Mesenchymal stem cell (in vitro differentiated cells and primary cell): ENCODE measurements at regions not wholly inside any gene's neighbourhood (a gene's known extent, or its start where the extent isn't known, plus 50 kb on each side); places are given as distances from the start of the nearest gene placed in this dataset.
"Not testable (repeated sequence)": the region's sequence is repeated elsewhere in the genome, so short reads cannot be mapped to it uniquely, and the experiment has no call there.

Experiments used
- DNase-seq: peaks from one replicate; pipeline ENCODE4 v3.0.0-alpha.2; 2013
- H2AFZ ChIP-seq: one replicate; pipeline ENCODE4 v1.6.1; 2013; ENCODE audit warnings: low read depth, mild to moderate bottlenecking, control low read depth, inconsistent platforms, low read length, moderate library complexity
- H2AK5ac ChIP-seq: 2 replicates; pipeline ENCODE4 v1.6.1; 2013; ENCODE audit warnings: low read length, moderate library complexity, mild to moderate bottlenecking, inconsistent platforms; ENCODE audit not compliant: severe bottlenecking
- H2BK120ac ChIP-seq: one replicate; pipeline ENCODE4 v1.6.1; 2013; ENCODE audit warnings: low read depth, mild to moderate bottlenecking, inconsistent platforms, low read length, moderate library complexity
- H2BK12ac ChIP-seq, 2 experiments: one replicate each; pipeline ENCODE4 v1.6.1; 2013; ENCODE audit warnings: inconsistent platforms in 2 of 2, low read length in 2 of 2, mild to moderate bottlenecking in 2 of 2, moderate library complexity in 2 of 2, control low read depth in 1 of 2
- H2BK15ac ChIP-seq: one replicate; pipeline ENCODE4 v1.6.1; 2013; ENCODE audit warnings: mild to moderate bottlenecking, low read depth, inconsistent platforms; ENCODE audit not compliant: poor library complexity, severe bottlenecking
- H2BK5ac ChIP-seq: 2 replicates; pipeline ENCODE4 v1.6.1; 2013; ENCODE audit warnings: low read depth, mild to moderate bottlenecking, low read length, control low read depth, inconsistent platforms; ENCODE audit not compliant: poor library complexity, severe bottlenecking
- H3K14ac ChIP-seq, 2 experiments: one replicate each; pipeline ENCODE4 v1.6.1; 2013; ENCODE audit warnings: inconsistent platforms in 2 of 2, low read length in 2 of 2, control low read depth in 1 of 2, mild to moderate bottlenecking in 1 of 2, moderate library complexity in 1 of 2
- H3K18ac ChIP-seq, 2 experiments: one replicate each; pipeline ENCODE4 v1.6.1; 2013; ENCODE audit warnings: inconsistent platforms in 2 of 2, low read length in 2 of 2, control low read depth in 1 of 2, low read depth in 1 of 2, mild to moderate bottlenecking in 1 of 2
- H3K23ac ChIP-seq, 2 experiments: one replicate each; pipeline ENCODE4 v1.6.1; 2013; ENCODE audit warnings: inconsistent platforms in 2 of 2, low read length in 2 of 2, mild to moderate bottlenecking in 2 of 2, moderate library complexity in 2 of 2, control low read depth in 1 of 2
- H3K27ac ChIP-seq: 2 replicates; pipeline ENCODE4 v1.5.1; 2013; ENCODE audit warnings: mild to moderate bottlenecking, moderate library complexity, low read length, control low read depth, inconsistent platforms; ENCODE audit not compliant: poor library complexity, severe bottlenecking
- H3K27me3 ChIP-seq, 2 experiments: 2 replicates each; pipeline versions ENCODE4 v1.6.1 to v1.7.0; 2013; ENCODE audit warnings: low read length in 2 of 2, mild to moderate bottlenecking in 2 of 2, moderate library complexity in 2 of 2, control low read depth in 1 of 2, inconsistent platforms in 1 of 2; ENCODE audit not compliant: control insufficient read depth in 1 of 2, insufficient read depth in 1 of 2
- H3K36me3 ChIP-seq, 2 experiments: 2 replicates each; pipeline versions ENCODE4 v1.6.1 to v1.7.0; 2013; ENCODE audit warnings: low read length in 2 of 2, control low read depth in 1 of 2, inconsistent platforms in 1 of 2, low read depth in 1 of 2, mild to moderate bottlenecking in 1 of 2; ENCODE audit not compliant: insufficient read depth in 2 of 2, control insufficient read depth in 1 of 2
- H3K4ac ChIP-seq, 2 experiments: one replicate each; pipeline ENCODE4 v1.6.1; 2013; ENCODE audit warnings: inconsistent platforms in 2 of 2, low read length in 2 of 2, mild to moderate bottlenecking in 2 of 2, moderate library complexity in 2 of 2, control low read depth in 1 of 2, low read depth in 1 of 2
- H3K4me1 ChIP-seq: 2 replicates; pipeline ENCODE4 v1.6.1; 2013; ENCODE audit warnings: low read depth, low read length, control low read depth; ENCODE audit not compliant: control insufficient read depth, insufficient read depth
- H3K4me2 ChIP-seq: 2 replicates; pipeline ENCODE4 v1.6.1; 2013; ENCODE audit warnings: low read length, mild to moderate bottlenecking, inconsistent platforms; ENCODE audit not compliant: poor library complexity, severe bottlenecking
- H3K4me3 ChIP-seq, 2 experiments: 2 replicates each; pipeline versions ENCODE4 v1.5.1 to v1.7.0; 2013; ENCODE audit warnings: low read length in 2 of 2, mild to moderate bottlenecking in 2 of 2, control low read depth in 1 of 2, low read depth in 1 of 2; ENCODE audit not compliant: insufficient read depth in 1 of 2
- H3K79me1 ChIP-seq: replicated peaks from 2 replicates; pipeline ENCODE4 v1.6.1; 2013; ENCODE audit warnings: mild to moderate bottlenecking, control low read depth, low read length, inconsistent platforms; ENCODE audit not compliant: poor library complexity, severe bottlenecking
- H3K9ac ChIP-seq: 2 replicates; pipeline ENCODE4 v1.7.0; 2013; ENCODE audit warnings: mild to moderate bottlenecking, low read length, moderate library complexity
- H3K9me3 ChIP-seq: 2 replicates; pipeline ENCODE4 v1.7.0; 2013; ENCODE audit warnings: mild to moderate bottlenecking, low read length; ENCODE audit not compliant: control insufficient read depth
- H4K8ac ChIP-seq: one replicate; pipeline ENCODE4 v1.6.1; 2013; ENCODE audit warnings: inconsistent platforms, mild to moderate bottlenecking, low read length, moderate library complexity
- H4K91ac ChIP-seq: one replicate; pipeline ENCODE4 v1.6.1; 2013; ENCODE audit warnings: mild to moderate bottlenecking, low read length, inconsistent platforms
- WGBS: methylation state at CpG from one replicate; pipeline ENCODE4 v1.1.7; 2013; ENCODE audit warnings: mixed read lengths; 5-methylcytosine and 5-hydroxymethylcytosine counted together

DNA sequence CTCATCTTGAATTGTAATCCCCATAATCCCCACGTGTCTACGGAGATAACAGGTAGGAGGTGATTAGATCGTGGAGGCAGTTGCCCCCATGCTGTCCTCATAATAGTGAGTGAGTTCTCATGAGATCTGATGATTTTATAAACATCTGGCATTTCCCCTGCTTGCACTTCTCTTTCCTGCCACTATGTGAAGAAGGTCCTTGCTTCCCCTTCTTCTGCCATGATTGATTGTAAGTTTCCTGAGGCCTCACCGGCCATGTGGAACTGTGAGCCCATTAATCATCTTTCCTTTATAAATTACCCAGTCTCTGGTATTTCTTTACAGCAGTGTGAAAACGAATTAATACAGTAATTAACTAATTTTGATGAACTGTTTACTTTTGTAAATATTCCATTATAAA is 582.5 kb downstream of the TSN start:
- H2BK120ac ChIP-seq, result no peak overlapping the region
- no peak overlapping the region for H3K4me3 ChIP-seq
- H4K91ac ChIP-seq, result no peak overlapping the region
- H2BK12ac ChIP-seq, result no peak overlapping the region
- H3K36me3 ChIP-seq, result no peaks in the 10 kb centered on the region
- no peak overlapping the region for H3K9ac ChIP-seq
- no peak overlapping the region for H2BK15ac ChIP-seq
- no peak overlapping the region for H2AFZ ChIP-seq
- H3K23ac ChIP-seq, result no peak overlapping the region
- WGBS, result 71% methylated on average over 3 of the region's 5 CpGs
- no peak overlapping the region for H2BK5ac ChIP-seq
- no peak overlapping the region for H4K8ac ChIP-seq
- no peak for DNase-seq
- H3K27ac ChIP-seq, result no peak overlapping the region
- no peaks in the 10 kb centered on the region for H3K4me1 ChIP-seq
- no peaks in the 10 kb centered on the region for H3K9me3 ChIP-seq
- H3K4me2 ChIP-seq, result no peak overlapping the region
- no peaks in the 10 kb centered on the region for H3K79me1 ChIP-seq
- H3K18ac ChIP-seq, result no peak overlapping the region
- no peaks in the 10 kb centered on the region for H3K27me3 ChIP-seq
- H3K14ac ChIP-seq, result no peak overlapping the region
- no peak overlapping the region for H2AK5ac ChIP-seq
- H3K4ac ChIP-seq, result no peak overlapping the region

DNA sequence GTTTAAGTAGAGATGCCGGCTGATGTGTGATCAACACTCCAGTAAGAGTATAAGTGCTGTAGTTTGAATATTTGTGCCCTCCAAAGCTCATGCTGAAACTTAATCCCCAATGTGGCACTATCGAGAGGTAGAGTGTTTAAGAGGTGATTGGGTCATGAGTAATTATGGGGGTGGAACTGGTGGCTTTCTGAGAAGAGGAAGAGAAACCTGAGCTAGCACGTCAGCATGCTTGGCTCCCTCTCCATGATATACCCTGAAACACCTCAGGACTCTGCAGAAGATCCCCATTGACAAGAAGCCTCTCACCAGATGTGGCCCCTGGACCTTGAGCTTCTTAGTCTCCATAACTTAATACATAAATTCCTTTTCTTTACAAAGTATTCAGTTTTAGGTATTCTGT is 584.8 kb downstream of the TSN start:
- WGBS, result 66% methylated on average over 2 of the region's 3 CpGs
- Histone ChIP-seq H3K4me2 (no peak overlapping the region), H2BK15ac (no peak overlapping the region), H3K18ac (no peak overlapping the region), H3K4me1 (no peaks in the 10 kb centered on the region), H3K23ac (no peak overlapping the region), H3K27me3 (no peaks in the 10 kb centered on the region), H2BK5ac (no peak overlapping the region), H3K27ac (no peak overlapping the region), H3K4ac (no peak overlapping the region), H2BK12ac (no peak overlapping the region), H4K91ac (no peak overlapping the region), H3K9ac (no peak overlapping the region), H3K79me1 (no peaks in the 10 kb centered on the region), H3K36me3 (no peaks in the 10 kb centered on the region), H3K9me3 (no peaks in the 10 kb centered on the region), H3K4me3 (no peak overlapping the region), H2AFZ (no peak overlapping the region), H2AK5ac (no peak overlapping the region), H4K8ac (no peak overlapping the region), H2BK120ac (no peak overlapping the region), H3K14ac (no peak overlapping the region)
- DNase-seq, result no peak

DNA sequence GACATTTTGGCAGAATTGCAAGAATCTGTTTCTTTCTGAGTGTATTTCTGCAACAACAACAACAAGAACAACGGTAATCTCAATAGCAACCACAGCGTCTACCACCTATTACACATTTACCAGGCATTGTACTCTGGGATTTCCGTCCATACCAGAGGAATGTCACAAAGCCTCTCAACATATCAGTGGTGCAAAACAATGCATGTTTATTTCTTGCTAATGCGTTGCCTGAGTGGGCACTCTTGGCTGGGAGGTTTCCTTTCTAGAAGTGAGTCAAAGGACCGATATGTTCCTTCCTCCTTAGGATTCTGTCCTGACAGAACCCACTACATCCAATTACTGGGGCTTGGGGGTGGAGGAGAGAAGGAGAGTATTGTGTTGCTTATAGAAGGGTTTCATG is 585.6 kb downstream of the TSN start:
- H2BK120ac ChIP-seq, result no peak overlapping the region
- no peak overlapping the region for H2BK12ac ChIP-seq
- H4K91ac ChIP-seq, result no peak overlapping the region
- no peak overlapping the region for H3K14ac ChIP-seq
- no peak overlapping the region for H3K9ac ChIP-seq
- no peak for DNase-seq
- no peak overlapping the region for H3K4ac ChIP-seq
- no peak overlapping the region for H3K27ac ChIP-seq
- H4K8ac ChIP-seq, result no peak overlapping the region
- H2AK5ac ChIP-seq, result no peak overlapping the region
- H3K4me1 ChIP-seq, result no peaks in the 10 kb centered on the region
- no peaks in the 10 kb centered on the region for H3K36me3 ChIP-seq
- WGBS, result 71% methylated on average over 4 of the region's 5 CpGs
- no peaks in the 10 kb centered on the region for H3K79me1 ChIP-seq
- no peak overlapping the region for H3K18ac ChIP-seq
- H3K4me3 ChIP-seq, result no peak overlapping the region
- H2BK5ac ChIP-seq, result no peak overlapping the region
- H3K9me3 ChIP-seq, result no peaks in the 10 kb centered on the region
- no peak overlapping the region for H3K23ac ChIP-seq
- no peak overlapping the region for H2AFZ ChIP-seq
- H3K4me2 ChIP-seq, result no peak overlapping the region
- no peak overlapping the region for H2BK15ac ChIP-seq
- H3K27me3 ChIP-seq, result no peaks in the 10 kb centered on the region

DNA sequence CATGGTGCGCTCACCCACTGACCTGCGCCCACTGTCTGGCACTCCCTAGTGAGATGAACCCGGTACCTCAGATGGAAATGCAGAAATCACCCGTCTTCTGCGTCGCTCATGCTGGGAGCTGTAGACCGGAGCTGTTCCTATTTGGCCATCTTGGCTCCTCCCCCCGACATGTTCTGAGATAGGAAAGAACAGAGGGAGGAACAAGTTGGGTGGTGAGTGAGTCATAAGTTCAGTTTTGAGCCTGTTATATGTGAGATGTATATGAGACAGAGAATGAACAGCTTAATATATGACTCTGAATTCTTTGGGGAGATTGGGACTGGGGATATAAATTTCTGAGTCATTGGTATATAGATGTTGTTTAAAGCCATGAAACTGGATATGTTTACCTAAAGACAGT is 596.7 kb downstream of the TSN start:
- not testable (repeated sequence) for H2BK120ac ChIP-seq, DNase-seq, H3K4ac ChIP-seq, H4K91ac ChIP-seq, H3K36me3 ChIP-seq, H3K27me3 ChIP-seq, H3K18ac ChIP-seq, H3K4me1 ChIP-seq, H3K79me1 ChIP-seq, H4K8ac ChIP-seq, H3K14ac ChIP-seq, H3K4me3 ChIP-seq, H2AK5ac ChIP-seq, H3K4me2 ChIP-seq, H2AFZ ChIP-seq, H3K23ac ChIP-seq, H3K27ac ChIP-seq, H2BK5ac ChIP-seq, H2BK12ac ChIP-seq, H3K9ac ChIP-seq, H3K9me3 ChIP-seq, H2BK15ac ChIP-seq
- 78% methylated on average over 8 of the region's 8 CpGs for whole genome bisulfite sequencing
